Common myeloid progenitor, CD34-positive (primary cell): ENCODE measurements at regions not wholly inside any gene's neighbourhood (a gene's known extent, or its start where the extent isn't known, plus 50 kb on each side); places are given as distances from the start of the nearest gene placed in this dataset.
"Not testable (repeated sequence)": the region's sequence is repeated elsewhere in the genome, so short reads cannot be mapped to it uniquely, and the experiment has no call there.

Source experiments
- CTCF ChIA-PET: fragments of 350-600 bp; sonication (Branson Sonifier 250); formaldehyde crosslinking; loops from one replicate; lab custom pipeline; 2021; ENCODE audit warnings: antibody characterized with exemption; lab: Charles Lee
- POLR2A ChIA-PET: fragments of 350-600 bp; sonication (Branson Sonifier 250); formaldehyde crosslinking; loops from one replicate; lab custom pipeline; 2021; ENCODE audit warnings: antibody characterized with exemption; lab: Charles Lee
- DNase-seq, 3 donors: peaks; one replicate each; pipeline versions ENCODE4 v3.0.0 to v3.0.0-alpha.2; 2013
- H3K27ac ChIP-seq, 2 experiments: 1 replicate in 1 of 2; 2 replicates in 1 of 2; pipeline ENCODE4 v1.7.0; 2013; ENCODE audit warnings: inconsistent platforms in 2 of 2, low read length in 2 of 2, mild to moderate bottlenecking in 2 of 2, low read depth in 1 of 2, moderate library complexity in 1 of 2; ENCODE audit not compliant: severe bottlenecking in 2 of 2, insufficient read depth in 1 of 2, poor library complexity in 1 of 2
- H3K27me3 ChIP-seq, 5 experiments: replicated peaks in 2 of 5; 1 replicate in 3 of 5; 2 replicates in 2 of 5; pipeline versions ENCODE4 v1.6.1 to v1.7.0; 2013; ENCODE audit warnings: low read length in 4 of 5, mild to moderate bottlenecking in 2 of 5, moderate library complexity in 2 of 5, inconsistent platforms in 1 of 5; ENCODE audit not compliant: insufficient read depth in 5 of 5, control insufficient read depth in 4 of 5
- H3K36me3 ChIP-seq, 4 experiments: 1 replicate in 2 of 4; 2 replicates in 2 of 4; pipeline versions ENCODE4 v1.6.1 to v1.7.0; 2013; ENCODE audit warnings: low read length in 3 of 4, control low read depth in 1 of 4, mild to moderate bottlenecking in 1 of 4; ENCODE audit not compliant: control insufficient read depth in 4 of 4, insufficient read depth in 4 of 4
- H3K4me1 ChIP-seq, 4 experiments: 1 replicate in 3 of 4; 2 replicates in 1 of 4; pipeline versions ENCODE4 v1.6.1 to v1.7.1; 2013; ENCODE audit warnings: low read length in 3 of 4, mild to moderate bottlenecking in 3 of 4, control low read depth in 1 of 4, inconsistent platforms in 1 of 4, moderate library complexity in 1 of 4; ENCODE audit not compliant: control insufficient read depth in 4 of 4, insufficient read depth in 4 of 4; ENCODE audit errors: control extremely low read depth in 1 of 4
- H3K4me3 ChIP-seq, 7 experiments: 1 replicate in 4 of 7; 2 replicates in 3 of 7; pipeline versions ENCODE4 v1.5.1 to v1.7.0; 2013; ENCODE audit warnings: mild to moderate bottlenecking in 7 of 7, low read length in 6 of 7, moderate library complexity in 6 of 7, inconsistent platforms in 2 of 7, low read depth in 2 of 7, control low read depth in 1 of 7; ENCODE audit not compliant: insufficient read depth in 4 of 7, control insufficient read depth in 1 of 7; ENCODE audit errors: extremely low read depth in 1 of 7
- H3K9me3 ChIP-seq, 5 experiments: 1 replicate in 4 of 5; 2 replicates in 1 of 5; pipeline versions ENCODE4 v1.6.1 to v1.7.1; 2013; ENCODE audit warnings: low read length in 4 of 5, mild to moderate bottlenecking in 2 of 5, inconsistent platforms in 1 of 5, low read depth in 1 of 5, moderate library complexity in 1 of 5; ENCODE audit not compliant: control insufficient read depth in 4 of 5, insufficient read depth in 2 of 5; ENCODE audit errors: control extremely low read depth in 1 of 5
- WGBS: methylation state at CpG from one replicate; pipeline ENCODE4 v1.1.5; 2013; ENCODE audit not compliant: insufficient coverage; 5-methylcytosine and 5-hydroxymethylcytosine counted together

GRCh38 chr5:89634176-89634575 lies 751.2 kb upstream of the MEF2C start:
- H3K4me1 ChIP-seq, H3K9me3 ChIP-seq, DNase-seq, H3K27me3 ChIP-seq, POLR2A ChIA-PET, CTCF ChIA-PET, H3K36me3 ChIP-seq, H3K4me3 ChIP-seq, H3K27ac ChIP-seq: not testable (repeated sequence)
- no CpG with 5 or more reads among the region's 3 CpGs for WGBS

GRCh38 chr5:89630064-89630463 lies 747.1 kb upstream of the MEF2C start:
- H3K4me3 ChIP-seq, H3K27me3 ChIP-seq, H3K36me3 ChIP-seq, H3K9me3 ChIP-seq, H3K4me1 ChIP-seq, POLR2A ChIA-PET, H3K27ac ChIP-seq, DNase-seq, CTCF ChIA-PET: not testable (repeated sequence)

GRCh38 chr5:89628876-89629635 lies 746.1 kb upstream of the MEF2C start:
- H3K4me1 ChIP-seq = no peaks in the 10 kb centered on the region
- 33% methylated on average over 3 of the region's 4 CpGs for WGBS
- no peaks in the 10 kb centered on the region for H3K27me3 ChIP-seq
- no peaks in the 10 kb centered on the region for H3K36me3 ChIP-seq
- DNase-seq = peak; percentile 2 to 59 (median 46)
- H3K27ac ChIP-seq = no peak overlapping the region
- POLR2A ChIA-PET = no interaction called here
- peaks cover 0 to 5% (median 0%) of the 10 kb centered on the region in 5 experiments for H3K9me3 ChIP-seq
- no peak overlapping the region for H3K4me3 ChIP-seq
- CTCF ChIA-PET = no interaction called here

- no peak for DNase-seq
- POLR2A ChIA-PET = no interaction called here
- Histone ChIP-seq H3K9me3 (peaks cover 0 to 3% (median 0%) of the 10 kb centered on the region in 5 experiments), H3K27me3 (no peaks in the 10 kb centered on the region), H3K27ac (no peak overlapping the region), H3K4me1 (no peaks in the 10 kb centered on the region), H3K4me3 (no peak overlapping the region), H3K36me3 (no peaks in the 10 kb centered on the region)
- CTCF ChIA-PET = no interaction called here
- WGBS = 100% methylated on average over 1 of the region's 2 CpGs
These were observed 733.0 kb upstream of the MEF2C start for GRCh38 chr5:89615839-89616518.

GRCh38 chr5:89613222-89613956 lies 730.4 kb upstream of the MEF2C start:
- peak in 2 of 3 donors; percentile 26 to 43 for DNase-seq

GRCh38 chr5:89606939-89607534 lies 724.1 kb upstream of the MEF2C start:
- H3K27ac ChIP-seq = no peak overlapping the region
- H3K4me3 ChIP-seq = no peak overlapping the region
- H3K9me3 ChIP-seq = no peaks in the 10 kb centered on the region
- ChIA-PET POLR2A (no interaction called here), CTCF (no interaction called here)
- WGBS = 100% methylated on average over 2 of the region's 4 CpGs
- H3K4me1 ChIP-seq = no peaks in the 10 kb centered on the region
- H3K27me3 ChIP-seq = no peaks in the 10 kb centered on the region
- H3K36me3 ChIP-seq = no peaks in the 10 kb centered on the region
- DNase-seq = no peak

More at GRCh38 chr5:89613222-89613956, 730.4 kb upstream of the MEF2C start:
- Histone ChIP-seq H3K27ac (no peak overlapping the region), H3K4me1 (no peaks in the 10 kb centered on the region), H3K9me3 (no peaks in the 10 kb centered on the region), H3K4me3 (no peak overlapping the region), H3K27me3 (no peaks in the 10 kb centered on the region), H3K36me3 (no peaks in the 10 kb centered on the region)
- ChIA-PET CTCF (no interaction called here), POLR2A (no interaction called here)
- 100% methylated on average over 1 of the region's 3 CpGs for whole genome bisulfite sequencing
